Epithelial cell of proximal tubule (primary cell): ENCODE measurements at regions not wholly inside any gene's neighbourhood (a gene's known extent, or its start where the extent isn't known, plus 50 kb on each side); places are given as distances from the start of the nearest gene placed in this dataset.

ENCODE experiments used
- DNase-seq: peaks from one replicate; pipeline ENCODE4 v3.0.0-alpha.2; 2011; ENCODE audit warnings: low read depth
- H3K4me3 ChIP-seq: 2 replicates; pipeline ENCODE4 v1.5.1; 2011; ENCODE audit warnings: low read depth, mild to moderate bottlenecking, low read length
- TF ChIP-seq, protein P1 (sequence below): conservative IDR thresholded peaks from 2 replicates; pipeline ENCODE4 v1.5.1; 2012; ENCODE audit warnings: low read depth, mild to moderate bottlenecking, low read length

- TF ChIP-seq, protein P1, sequence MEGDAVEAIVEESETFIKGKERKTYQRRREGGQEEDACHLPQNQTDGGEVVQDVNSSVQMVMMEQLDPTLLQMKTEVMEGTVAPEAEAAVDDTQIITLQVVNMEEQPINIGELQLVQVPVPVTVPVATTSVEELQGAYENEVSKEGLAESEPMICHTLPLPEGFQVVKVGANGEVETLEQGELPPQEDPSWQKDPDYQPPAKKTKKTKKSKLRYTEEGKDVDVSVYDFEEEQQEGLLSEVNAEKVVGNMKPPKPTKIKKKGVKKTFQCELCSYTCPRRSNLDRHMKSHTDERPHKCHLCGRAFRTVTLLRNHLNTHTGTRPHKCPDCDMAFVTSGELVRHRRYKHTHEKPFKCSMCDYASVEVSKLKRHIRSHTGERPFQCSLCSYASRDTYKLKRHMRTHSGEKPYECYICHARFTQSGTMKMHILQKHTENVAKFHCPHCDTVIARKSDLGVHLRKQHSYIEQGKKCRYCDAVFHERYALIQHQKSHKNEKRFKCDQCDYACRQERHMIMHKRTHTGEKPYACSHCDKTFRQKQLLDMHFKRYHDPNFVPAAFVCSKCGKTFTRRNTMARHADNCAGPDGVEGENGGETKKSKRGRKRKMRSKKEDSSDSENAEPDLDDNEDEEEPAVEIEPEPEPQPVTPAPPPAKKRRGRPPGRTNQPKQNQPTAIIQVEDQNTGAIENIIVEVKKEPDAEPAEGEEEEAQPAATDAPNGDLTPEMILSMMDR, result no peak
- no peak for DNase-seq
- H3K4me3 ChIP-seq, result no peak overlapping the region
Measured at GRCh38 chr6:143607168-143607567, 70.6 kb upstream of the PHACTR2 start.

DNA sequence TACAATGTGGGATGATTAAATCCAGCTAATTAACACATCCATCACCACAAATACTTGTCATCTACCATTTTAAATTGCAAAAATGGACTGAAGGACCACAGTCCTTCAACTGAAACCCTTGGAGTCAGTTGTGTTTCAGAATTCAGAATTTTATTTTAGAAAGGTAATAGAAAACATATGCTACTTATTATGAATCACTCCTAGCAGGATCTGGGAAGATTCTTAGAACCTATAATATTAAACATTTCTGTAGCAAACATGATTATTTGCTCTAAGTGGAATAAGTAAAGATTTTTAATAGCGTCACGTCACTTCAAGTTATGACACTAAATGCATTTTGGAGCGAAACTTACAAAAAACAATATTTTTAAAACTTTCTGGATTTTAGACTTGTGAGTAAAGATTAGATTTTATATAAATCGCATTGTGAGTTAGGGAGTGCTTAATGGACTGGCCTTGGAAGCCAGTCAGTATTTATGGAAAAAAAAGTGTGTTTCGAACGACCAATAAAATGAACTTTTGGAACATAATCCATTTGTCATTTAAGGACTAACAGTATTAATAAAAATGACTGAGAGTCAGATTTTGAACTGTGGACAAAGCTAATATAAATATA, 71.8 kb upstream of the PHACTR2 start:
- TF ChIP-seq, protein P1, result no peak
- no peak for DNase-seq
- no peak overlapping the region for H3K4me3 ChIP-seq

DNA sequence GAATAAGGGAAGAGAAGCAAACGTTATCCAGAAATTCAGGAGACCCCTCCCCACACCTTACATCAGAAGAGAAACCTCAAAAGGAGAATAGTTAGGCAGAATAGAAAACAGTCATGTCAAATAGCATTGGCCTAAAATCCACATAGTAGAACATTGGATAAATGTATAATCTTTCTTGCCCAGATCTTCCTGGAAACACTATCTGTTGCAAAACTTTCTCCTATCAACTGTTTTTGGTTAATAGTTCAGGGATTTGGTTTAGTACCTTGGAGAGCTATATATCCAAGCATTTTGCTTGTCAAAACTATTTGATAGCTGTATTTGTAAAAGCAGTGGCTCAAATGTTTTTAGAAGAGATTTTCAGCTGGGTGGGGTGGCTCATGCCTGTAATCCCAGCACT, 74.3 kb upstream of the PHACTR2 start:
- TF ChIP-seq, protein P1, result no peak
- DNase-seq, result no peak
- no peak overlapping the region for H3K4me3 ChIP-seq

- no peak for DNase-seq
- TF ChIP-seq, protein P1, result no peak
- no peak overlapping the region for H3K4me3 ChIP-seq
Measured at GRCh38 chr6:143601504-143601903, 76.3 kb upstream of the PHACTR2 start.

DNA sequence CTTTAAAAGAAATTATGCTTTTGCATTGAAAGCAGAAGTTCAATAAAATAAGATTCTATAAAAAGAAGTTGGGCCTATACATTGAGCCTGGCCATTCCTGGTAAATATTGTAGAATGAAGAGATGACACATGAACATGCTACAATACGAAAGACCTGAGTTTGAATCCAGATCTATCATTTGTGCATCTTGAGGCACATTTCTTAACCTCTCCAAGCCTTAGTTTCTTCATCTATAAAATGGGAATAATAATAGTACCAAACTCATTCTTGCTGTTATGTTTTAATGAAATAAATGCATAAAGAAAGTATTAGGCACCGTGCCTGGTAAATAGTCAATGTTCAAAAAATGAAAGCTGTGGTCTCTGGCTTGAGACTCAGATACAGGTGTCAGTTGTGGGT, 76.9 kb upstream of the PHACTR2 start:
- TF ChIP-seq, protein P1, result no peak

GRCh38 chr6:143598466-143599080, 79.2 kb upstream of the PHACTR2 start:
- TF ChIP-seq, protein P1, result no peak
- H3K4me3 ChIP-seq, result no peak overlapping the region
- no peak for DNase-seq

More for the DNA sequence above, 76.9 kb upstream of the PHACTR2 start:
- H3K4me3 ChIP-seq, result no peak overlapping the region
- no peak for DNase-seq

DNA sequence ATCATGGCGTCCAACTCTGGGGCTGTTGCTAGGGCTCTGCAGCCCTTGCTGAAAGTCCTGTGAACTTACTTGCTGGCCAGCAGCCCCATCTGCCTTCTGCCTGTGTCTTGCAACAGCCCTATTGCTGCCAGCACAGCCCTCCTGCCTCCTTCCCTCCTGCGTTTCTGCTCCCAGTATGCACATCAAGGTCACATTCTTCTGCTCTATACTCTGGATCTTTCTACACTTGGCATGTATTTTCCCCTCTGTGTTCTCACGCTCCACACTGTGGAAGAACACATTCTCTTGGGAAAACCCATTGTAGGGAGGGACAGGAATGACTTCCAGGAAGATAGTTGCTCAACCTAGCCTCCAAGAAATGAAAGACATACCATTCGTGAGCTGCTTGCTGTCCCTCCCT, 80.9 kb upstream of the PHACTR2 start:
- peak; percentile 13 for DNase-seq
- no peak overlapping the region for H3K4me3 ChIP-seq
- TF ChIP-seq, protein P1, result no peak
